ENCODE measurements at regions not wholly inside any gene's neighbourhood (a gene's known extent, or its start where the extent isn't known, plus 50 kb on each side); places are given as distances from the start of the nearest gene placed in this dataset.

GRCh38 chr6:104409913-104410312, 449.8 kb downstream of the HACE1 start:
- DNase-seq = no peak

- DNase-seq = no peak
Observed at GRCh38 chr6:104407957-104408356, 451.8 kb downstream of the HACE1 start.

DNA sequence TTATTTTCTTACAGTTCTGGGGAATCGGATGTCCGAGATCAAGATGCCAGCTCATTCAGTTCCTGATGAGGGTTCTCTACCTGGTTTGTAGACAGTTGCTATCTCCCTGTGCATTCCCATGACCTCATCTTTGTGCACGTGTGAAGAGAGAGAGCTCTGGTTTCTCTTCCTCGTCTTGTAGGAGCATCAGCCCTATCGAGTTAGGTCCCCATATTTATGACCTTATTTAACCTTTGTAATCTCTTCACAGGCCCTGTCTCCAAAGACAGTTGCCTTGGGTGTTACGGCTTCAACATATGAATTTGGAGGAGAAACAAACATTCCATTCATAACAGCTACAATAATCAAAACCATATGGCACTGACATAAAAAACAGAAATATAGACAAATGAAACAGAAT, 455.3 kb downstream of the HACE1 start:
- DNase-seq = no peak

DNA sequence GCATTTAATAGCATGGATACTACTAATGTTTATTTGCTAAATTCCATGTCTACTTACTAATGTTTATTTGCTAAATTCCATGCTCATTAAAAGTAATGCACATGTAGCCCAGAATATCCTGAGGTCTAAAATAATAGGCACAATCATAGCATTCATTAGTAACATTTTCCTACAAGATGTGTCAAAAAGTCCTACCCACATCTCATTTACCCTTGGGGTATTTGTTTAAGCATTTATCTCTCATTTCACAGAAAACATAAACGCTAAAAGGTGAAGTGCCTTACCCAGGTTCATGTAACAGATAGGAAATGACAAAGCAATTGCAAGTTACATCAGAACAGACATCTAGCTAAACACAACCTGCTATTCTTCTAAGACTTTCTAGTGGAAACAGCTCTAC, 457.1 kb downstream of the HACE1 start:
- DNase-seq = no peak

DNA sequence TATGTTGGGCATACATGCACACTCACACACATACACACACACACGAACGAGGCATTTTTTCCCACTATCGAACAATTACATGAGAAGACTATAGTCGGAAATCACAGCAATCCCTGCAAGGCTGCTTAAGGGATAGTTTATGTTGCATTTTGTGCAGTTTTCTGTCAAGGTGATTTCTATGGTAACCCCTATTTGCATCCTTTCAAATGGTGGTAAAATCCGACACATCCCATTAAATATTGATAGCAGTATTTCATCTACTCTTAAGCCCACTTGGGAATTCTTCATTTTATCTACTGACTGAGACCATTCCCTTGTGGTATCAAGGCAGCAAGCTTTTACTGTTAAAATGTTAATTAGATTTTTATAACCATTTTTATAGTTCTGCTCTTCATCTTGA, 457.8 kb downstream of the HACE1 start:
- DNase-seq = no peak

DNA sequence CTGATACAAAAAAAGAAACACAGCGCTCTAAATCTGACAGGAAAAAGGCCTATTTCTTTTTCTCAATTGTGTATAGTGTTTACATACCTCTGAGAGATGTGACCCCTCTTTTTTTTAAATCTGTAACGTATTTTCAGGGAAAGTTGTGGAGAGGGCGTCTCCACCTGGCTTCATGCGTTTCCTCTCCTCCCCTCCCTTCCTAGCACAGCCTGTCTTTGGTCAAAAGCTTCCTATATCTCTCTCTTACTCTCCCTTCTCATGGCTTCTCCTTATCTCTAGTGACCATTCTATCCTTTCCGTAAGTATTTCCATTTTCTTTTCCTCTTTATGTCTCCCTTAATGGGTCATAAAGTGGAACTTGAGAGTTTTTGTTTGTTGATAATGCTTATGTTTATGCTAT, 458.9 kb downstream of the HACE1 start:
- no peak for DNase-seq

GRCh38 chr6:104396077-104396476, 463.6 kb downstream of the HACE1 start:
- DNase-seq = no peak

- no peak for DNase-seq
Observed at GRCh38 chr6:104381907-104382306, 477.8 kb downstream of the HACE1 start.

DNA sequence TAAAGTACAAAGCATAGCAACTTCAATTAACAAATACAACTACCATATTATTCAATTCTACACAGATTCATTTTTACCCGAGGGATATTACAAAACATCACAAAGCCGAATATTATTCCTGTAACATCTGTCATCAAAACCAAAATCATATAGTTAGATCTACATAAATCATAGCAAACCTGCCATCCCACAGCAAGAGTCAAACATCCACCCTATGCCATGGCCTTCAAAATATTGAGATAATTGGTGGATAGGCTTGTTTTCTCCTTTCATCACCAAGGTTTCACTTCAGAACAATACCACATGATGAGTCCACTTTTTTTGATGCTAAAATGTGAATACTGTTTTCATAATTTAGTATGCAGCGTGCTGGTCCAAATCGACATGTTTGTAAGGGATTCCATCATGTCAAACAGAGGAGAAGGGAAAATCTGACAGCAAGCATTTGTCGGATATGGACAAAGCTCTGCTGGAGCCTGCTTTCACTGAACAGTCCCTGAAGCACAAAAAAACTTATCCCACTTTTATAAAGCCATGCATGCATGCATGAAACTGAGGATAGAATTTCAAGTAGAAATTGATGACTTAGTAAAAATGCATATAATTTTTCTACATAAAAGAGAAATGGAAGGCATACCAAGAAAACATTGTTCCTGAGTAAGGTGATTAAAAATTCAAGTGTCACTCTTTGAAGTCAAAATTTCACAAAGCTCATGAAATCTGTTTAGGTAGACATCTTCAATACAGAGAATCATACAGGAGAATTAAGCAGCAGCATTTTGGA, 494.1 kb downstream of the HACE1 start:
- no peak for DNase-seq

- peak; percentile 77 for DNase-seq
Observed at GRCh38 chr6:104357928-104358327, 501.8 kb downstream of the HACE1 start.

GRCh38 chr6:104356197-104356596, 503.5 kb downstream of the HACE1 start:
- DNase-seq = no peak

DNA sequence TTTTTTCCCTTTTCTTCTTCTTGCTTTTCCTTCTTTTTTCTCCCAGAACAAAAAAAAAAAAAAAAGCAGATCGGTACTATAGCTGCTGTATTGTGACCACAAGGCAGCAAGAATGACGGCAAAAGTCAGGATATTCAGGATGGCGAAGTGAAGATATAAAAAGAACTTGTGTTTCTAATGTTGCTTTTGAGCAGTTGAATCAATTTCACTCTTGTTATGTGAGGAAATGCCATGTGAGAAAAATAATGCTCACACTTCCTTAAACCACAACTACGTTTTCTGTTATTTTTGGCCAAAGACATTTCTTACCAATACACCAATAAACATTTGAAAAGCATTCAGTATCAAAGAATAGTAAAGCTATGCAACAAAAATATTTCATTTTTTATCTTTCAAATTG, 510.5 kb downstream of the HACE1 start:
- DNase-seq = no peak

DNA sequence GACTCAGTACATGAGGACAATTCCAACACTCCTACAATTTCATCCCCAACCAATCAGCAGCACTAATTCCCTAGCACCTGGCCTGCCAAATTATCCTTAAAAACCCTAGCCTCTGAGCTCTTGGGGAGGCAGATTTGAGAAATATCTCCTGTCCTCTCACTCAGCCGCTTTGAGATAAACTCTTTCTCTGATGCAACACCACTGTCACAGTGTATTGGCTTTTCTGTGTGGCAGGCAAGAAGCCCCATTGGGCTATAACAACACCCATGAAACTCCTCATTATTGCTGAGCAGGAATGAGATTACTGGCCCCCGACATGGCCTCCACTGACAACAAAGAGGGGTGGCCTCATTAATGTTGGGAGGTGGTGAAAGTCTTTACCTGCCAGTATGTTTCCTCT, 515.5 kb downstream of the HACE1 start:
- no peak for DNase-seq

- DNase-seq = no peak
Observed at GRCh38 chr6:104332364-104332763, 527.4 kb downstream of the HACE1 start.

DNA sequence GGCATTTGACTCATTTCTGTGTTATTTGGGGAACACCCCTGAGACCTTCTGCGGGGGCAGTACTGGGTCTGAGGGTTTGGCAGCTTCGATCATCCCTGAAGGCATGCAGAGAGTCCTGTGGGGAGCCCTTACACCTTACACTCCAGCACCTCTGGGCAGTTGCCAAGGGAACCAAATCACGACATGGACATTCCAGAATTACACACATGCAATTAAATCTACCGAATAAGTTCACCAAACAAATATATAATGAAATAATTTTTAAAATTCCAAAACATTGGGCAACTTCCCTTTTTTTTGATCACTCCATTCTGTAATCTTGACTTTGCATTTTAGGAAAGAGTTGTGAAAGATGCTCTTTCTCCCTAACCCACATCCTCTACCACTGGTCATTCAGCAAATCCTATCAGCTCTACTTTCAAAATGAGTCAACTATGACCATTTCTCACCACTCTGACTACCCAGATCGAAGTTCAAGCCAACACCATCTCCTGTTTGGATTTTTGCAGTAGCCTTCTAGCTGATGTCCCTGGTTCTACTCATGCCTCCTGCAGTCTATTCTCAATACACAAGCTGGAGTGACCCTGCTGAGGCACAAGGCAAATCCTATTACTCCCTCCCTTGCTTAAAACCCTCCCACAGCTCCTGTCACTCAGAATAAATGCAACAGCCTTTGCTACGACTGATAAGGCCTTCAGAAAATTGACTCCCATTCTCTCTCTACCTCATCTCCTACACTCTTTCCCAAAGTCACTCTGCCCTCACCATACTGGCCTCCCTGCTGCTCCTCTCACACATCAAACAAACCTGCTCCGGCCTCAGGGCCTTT, 533.3 kb downstream of the HACE1 start:
- no peak for DNase-seq

DNA sequence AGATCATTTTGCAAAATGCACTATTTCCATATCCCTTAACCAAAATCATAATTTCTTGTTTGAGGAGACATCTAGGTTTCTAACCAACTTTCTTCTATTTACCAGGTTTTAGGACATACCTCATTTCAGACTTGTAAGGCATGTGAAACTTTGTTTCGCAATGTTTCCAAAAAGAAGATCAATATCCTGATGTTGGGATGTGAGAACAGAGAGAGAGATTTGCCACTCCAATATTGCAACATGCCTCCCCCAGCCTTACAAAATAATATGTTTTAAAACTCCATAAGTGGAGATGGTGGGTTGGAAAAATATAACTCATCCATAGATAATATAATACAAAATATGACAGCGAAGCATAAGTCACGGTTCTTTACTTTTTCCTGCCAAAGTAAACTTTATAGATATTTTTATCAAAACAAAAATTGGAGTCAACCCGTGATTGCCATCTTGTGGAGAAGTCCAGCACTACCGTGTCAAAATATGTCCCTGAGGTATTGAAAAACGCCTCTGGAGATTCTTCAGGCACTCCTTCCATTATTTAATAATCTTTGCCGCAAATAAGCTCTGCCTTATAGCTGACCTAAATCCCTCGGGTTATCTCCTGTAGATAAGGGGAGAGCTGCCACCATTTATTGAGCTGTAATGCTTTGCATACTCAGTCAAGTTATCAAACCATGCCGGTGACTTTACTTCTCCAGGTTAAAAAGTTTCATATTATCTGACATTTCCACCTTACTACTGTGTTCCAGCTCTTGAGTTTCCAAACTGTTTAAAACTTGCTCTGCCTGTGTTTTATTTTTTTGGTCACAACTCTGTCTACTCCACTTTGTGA, 534.2 kb downstream of the HACE1 start:
- DNase-seq = peak; percentile 5

DNA sequence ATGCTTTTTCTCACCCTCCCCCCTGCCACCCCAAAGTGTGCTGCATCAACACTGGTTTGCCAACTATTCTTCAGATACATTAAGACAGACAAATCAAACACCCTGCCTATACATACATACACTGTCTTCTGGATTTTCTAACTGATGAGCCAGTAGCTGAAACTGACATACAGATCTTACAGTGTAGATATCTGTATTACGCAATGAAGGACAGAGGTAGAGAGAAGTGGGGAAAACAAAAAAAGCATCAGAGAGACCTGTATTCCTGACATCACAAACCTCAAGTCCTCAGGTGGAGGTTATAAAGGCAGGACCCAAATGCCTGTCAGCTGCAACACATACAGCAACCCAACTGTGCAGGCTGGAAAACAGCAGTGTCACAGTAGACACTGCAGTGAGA, 535.4 kb downstream of the HACE1 start:
- no peak for DNase-seq

GRCh38 chr6:104322841-104323240, 536.9 kb downstream of the HACE1 start:
- DNase-seq = no peak

DNA sequence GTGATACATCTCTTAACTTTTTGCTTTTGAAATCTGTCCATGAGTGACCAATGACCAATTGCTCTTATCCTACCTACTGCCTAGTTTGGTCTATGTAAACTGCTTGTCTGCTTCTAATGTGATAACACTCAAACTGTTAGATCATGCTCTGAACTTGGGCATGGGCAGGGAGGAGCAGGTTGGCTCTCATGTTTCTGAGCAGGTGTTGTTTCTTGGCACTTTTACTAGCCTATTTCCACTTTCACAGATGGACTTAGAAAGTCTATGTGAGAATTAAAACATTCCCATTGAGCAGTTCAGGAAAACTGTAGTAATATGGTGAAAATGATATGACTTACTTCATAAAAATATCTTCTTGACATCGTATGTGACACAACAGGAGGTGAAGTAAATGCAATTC, 538.4 kb downstream of the HACE1 start:
- DNase-seq = no peak

GRCh38 chr6:104320896-104321295, 538.8 kb downstream of the HACE1 start:
- DNase-seq = no peak

GRCh38 chr6:104312851-104313250, 546.9 kb downstream of the HACE1 start:
- no peak for DNase-seq

GRCh38 chr6:104306211-104306610, 553.5 kb downstream of the HACE1 start:
- no peak for DNase-seq

DNA sequence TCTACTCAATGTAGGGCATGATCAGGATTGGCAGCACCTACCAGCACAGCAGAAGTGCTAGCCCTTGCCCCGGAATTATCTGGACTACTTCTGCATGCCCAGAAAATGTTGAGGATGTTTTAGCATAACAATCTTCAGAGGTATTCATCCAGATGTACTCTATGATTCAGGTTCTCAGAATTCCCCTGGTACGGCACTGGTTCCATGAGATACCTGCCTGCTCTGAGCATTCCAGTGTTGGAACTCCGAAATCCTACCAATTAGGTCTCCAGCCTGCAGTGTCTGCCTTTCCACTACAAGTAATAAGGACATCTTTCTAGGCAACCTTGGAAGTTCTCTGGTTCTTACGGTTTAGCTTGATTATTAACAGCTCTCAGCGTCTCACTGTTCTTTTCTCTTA, 554.5 kb downstream of the HACE1 start:
- no peak for DNase-seq

GRCh38 chr6:104301951-104302350, 557.8 kb downstream of the HACE1 start:
- DNase-seq = no peak
